ENCODE measurements at regions not wholly inside any gene's neighbourhood (a gene's known extent, or its start where the extent isn't known, plus 50 kb on each side); places are given as distances from the start of the nearest gene placed in this dataset.

DNA sequence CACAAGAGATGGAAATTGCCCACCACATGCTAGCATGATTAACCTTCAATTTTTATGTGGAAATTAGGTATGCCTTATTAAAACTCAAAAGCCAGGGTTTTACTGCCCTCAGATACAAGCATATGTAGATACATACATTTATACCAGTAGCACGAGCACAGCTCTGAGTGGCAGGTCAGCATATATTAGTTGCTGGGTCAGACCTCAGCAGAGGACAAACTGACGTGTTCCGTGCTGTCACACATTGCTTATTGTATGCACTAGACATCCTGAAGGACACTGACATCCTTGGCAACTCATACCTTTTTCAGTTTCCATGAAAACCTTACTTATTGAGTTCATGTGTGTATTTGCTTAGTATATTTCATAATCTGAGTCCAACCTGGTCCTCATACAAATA lies 307.7 kb downstream of the TLE1 start:
- ChIA-PET CTCF (no interaction called here), POLR2A (no interaction called here)
- H3K27ac ChIP-seq (ENCODE audit: low read length) = no peak overlapping the region

DNA sequence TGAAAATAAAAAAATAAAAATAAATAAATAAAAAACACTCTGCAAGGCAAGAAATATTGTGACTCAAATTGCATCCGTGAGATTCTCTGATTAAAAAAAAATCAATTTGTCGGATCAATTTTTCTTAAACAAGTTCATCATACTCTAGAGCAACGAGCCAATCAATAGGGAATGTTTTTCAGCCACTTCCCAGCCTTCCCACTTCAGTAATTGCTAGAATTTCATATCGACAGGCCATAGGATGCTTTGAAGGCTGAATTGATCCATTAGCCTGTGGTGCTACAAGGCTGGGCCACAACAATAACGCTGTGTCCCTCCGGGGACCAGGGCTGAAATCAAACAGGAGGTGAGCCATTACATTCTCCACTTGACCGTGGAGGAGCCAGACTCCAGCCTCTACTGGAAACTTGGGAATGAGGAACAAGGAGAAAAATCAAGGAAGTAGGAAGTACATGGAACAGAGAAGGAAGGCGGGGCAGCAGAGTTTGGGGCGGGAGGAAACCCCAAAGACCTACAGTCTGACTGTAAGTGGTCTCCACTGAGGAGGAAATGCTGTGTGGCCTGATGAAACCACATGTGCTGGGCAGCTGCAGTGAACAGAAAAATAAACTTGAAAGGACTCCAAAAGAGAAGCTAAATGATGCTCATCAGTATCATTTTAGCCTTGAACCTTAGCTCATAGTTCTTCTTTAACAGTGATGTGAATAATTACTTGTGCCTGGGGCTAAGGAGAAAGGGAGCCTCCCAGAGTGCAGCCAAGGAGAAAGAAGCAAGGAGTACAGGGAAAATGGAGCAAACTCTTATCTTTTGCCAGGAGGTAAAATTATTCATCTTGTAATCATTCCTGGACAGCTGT lies 308.6 kb downstream of the TLE1 start:
- H3K27me3 ChIP-seq (ENCODE audit: control insufficient read depth, insufficient read depth, low read length) = no peaks in the 10 kb centered on the region
- ATAC-seq (no peak), DNase-seq (ENCODE audit: low read depth, low spot score) (no peak)
- CTCF ChIA-PET = no interaction called here
- intact Hi-C loops (cut with micrococcal nuclease; ENCODE audit: unreplicated experiment) (no loop called here), in situ Hi-C loops (cut with HindIII; ENCODE audit: low pct_unique_long_range_greater_than_20kb, low sequenced_read_pairs) (no loop called here)
- no peak overlapping the region for H3K4me3 ChIP-seq (ENCODE audit: low read depth in 2 of 2, low read length in 2 of 2)
- no peaks in the 10 kb centered on the region for H3K36me3 ChIP-seq (ENCODE audit: control insufficient read depth, insufficient read depth, low read length)
- POLR2A ChIA-PET = no interaction called here
- H3K9me3 ChIP-seq (ENCODE audit: control insufficient read depth, insufficient read depth, low read depth, low read length) = no peaks in the 10 kb centered on the region
- no peak overlapping the region for H3K27ac ChIP-seq (ENCODE audit: low read length)
- TF ChIP-seq SIN3A (IDR thresholded peaks at IDR 0.05; ENCODE audit: borderline replicate concordance, insufficient read depth, low read depth, low read length) = no peak
- TF ChIP-seq, protein P1, sequence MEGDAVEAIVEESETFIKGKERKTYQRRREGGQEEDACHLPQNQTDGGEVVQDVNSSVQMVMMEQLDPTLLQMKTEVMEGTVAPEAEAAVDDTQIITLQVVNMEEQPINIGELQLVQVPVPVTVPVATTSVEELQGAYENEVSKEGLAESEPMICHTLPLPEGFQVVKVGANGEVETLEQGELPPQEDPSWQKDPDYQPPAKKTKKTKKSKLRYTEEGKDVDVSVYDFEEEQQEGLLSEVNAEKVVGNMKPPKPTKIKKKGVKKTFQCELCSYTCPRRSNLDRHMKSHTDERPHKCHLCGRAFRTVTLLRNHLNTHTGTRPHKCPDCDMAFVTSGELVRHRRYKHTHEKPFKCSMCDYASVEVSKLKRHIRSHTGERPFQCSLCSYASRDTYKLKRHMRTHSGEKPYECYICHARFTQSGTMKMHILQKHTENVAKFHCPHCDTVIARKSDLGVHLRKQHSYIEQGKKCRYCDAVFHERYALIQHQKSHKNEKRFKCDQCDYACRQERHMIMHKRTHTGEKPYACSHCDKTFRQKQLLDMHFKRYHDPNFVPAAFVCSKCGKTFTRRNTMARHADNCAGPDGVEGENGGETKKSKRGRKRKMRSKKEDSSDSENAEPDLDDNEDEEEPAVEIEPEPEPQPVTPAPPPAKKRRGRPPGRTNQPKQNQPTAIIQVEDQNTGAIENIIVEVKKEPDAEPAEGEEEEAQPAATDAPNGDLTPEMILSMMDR (IDR thresholded peaks at IDR 0.05) = no peak
- no peak for TF ChIP-seq POLR2AphosphoS5 (IDR thresholded peaks at IDR 0.05; ENCODE audit: low read depth, low read length)
- no peak for TF ChIP-seq TCF7L2 (IDR thresholded peaks at IDR 0.05; ENCODE audit: low read depth, low read length)
- TF ChIP-seq, protein P2, sequence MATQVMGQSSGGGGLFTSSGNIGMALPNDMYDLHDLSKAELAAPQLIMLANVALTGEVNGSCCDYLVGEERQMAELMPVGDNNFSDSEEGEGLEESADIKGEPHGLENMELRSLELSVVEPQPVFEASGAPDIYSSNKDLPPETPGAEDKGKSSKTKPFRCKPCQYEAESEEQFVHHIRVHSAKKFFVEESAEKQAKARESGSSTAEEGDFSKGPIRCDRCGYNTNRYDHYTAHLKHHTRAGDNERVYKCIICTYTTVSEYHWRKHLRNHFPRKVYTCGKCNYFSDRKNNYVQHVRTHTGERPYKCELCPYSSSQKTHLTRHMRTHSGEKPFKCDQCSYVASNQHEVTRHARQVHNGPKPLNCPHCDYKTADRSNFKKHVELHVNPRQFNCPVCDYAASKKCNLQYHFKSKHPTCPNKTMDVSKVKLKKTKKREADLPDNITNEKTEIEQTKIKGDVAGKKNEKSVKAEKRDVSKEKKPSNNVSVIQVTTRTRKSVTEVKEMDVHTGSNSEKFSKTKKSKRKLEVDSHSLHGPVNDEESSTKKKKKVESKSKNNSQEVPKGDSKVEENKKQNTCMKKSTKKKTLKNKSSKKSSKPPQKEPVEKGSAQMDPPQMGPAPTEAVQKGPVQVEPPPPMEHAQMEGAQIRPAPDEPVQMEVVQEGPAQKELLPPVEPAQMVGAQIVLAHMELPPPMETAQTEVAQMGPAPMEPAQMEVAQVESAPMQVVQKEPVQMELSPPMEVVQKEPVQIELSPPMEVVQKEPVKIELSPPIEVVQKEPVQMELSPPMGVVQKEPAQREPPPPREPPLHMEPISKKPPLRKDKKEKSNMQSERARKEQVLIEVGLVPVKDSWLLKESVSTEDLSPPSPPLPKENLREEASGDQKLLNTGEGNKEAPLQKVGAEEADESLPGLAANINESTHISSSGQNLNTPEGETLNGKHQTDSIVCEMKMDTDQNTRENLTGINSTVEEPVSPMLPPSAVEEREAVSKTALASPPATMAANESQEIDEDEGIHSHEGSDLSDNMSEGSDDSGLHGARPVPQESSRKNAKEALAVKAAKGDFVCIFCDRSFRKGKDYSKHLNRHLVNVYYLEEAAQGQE (IDR thresholded peaks at IDR 0.05; ENCODE audit: insufficient read depth in 1 of 2, low read depth in 2 of 2, low read length in 1 of 2) = no peak
- H3K4me1 ChIP-seq (ENCODE audit: control insufficient read depth, insufficient read depth, low read length) = no peaks in the 10 kb centered on the region
- no TSS peak for BruUV-seq (replicated peaks)

More for the DNA sequence above, 307.7 kb downstream of the TLE1 start:
- TF ChIP-seq POLR2AphosphoS5 (IDR thresholded peaks at IDR 0.05; ENCODE audit: low read depth, low read length) = no peak
- no peak for TF ChIP-seq SIN3A (IDR thresholded peaks at IDR 0.05; ENCODE audit: borderline replicate concordance, insufficient read depth, low read depth, low read length)
- no peak for TF ChIP-seq TCF7L2 (IDR thresholded peaks at IDR 0.05; ENCODE audit: low read depth, low read length)
- TF ChIP-seq, protein P2 (IDR thresholded peaks at IDR 0.05; ENCODE audit: insufficient read depth in 1 of 2, low read depth in 2 of 2, low read length in 1 of 2) = no peak
- TF ChIP-seq, protein P1 (IDR thresholded peaks at IDR 0.05) = no peak
- Histone ChIP-seq H3K4me1 (ENCODE audit: control insufficient read depth, insufficient read depth, low read length) (no peaks in the 10 kb centered on the region), H3K27me3 (ENCODE audit: control insufficient read depth, insufficient read depth, low read length) (no peaks in the 10 kb centered on the region), H3K36me3 (ENCODE audit: control insufficient read depth, insufficient read depth, low read length) (no peaks in the 10 kb centered on the region), H3K9me3 (ENCODE audit: control insufficient read depth, insufficient read depth, low read depth, low read length) (no peaks in the 10 kb centered on the region), H3K4me3 (ENCODE audit: low read depth in 2 of 2, low read length in 2 of 2) (no peak overlapping the region)
- no TSS peak for BruUV-seq (replicated peaks)
- intact Hi-C loops (cut with micrococcal nuclease; ENCODE audit: unreplicated experiment) = no loop called here
- no peak for ATAC-seq
- in situ Hi-C loops (cut with HindIII; ENCODE audit: low pct_unique_long_range_greater_than_20kb, low sequenced_read_pairs) = no loop called here
- no peak for DNase-seq (ENCODE audit: low read depth, low spot score)

Data from Panc1 (cell line).